Loucy (cell line): ENCODE measurements at regions not wholly inside any gene's neighbourhood (a gene's known extent, or its start where the extent isn't known, plus 50 kb on each side); places are given as distances from the start of the nearest gene placed in this dataset.

Experiments used
- CTCF ChIP-seq: fragments of 200-600 bp; sonication (generic); conservative IDR thresholded peaks from 2 replicates; pipeline ENCODE4 v1.5.1; 2014; ENCODE audit warnings: mild to moderate bottlenecking, antibody characterized with exemption, low read length
- EZH2phosphoT487 ChIP-seq: fragments of 200-600 bp; IDR thresholded peaks from 2 replicates; pipeline ENCODE4 v1.6.1; 2018; ENCODE audit warnings: antibody characterized with exemption, mild to moderate bottlenecking, moderate library complexity, borderline replicate concordance

- TF ChIP-seq CTCF (no peak), EZH2phosphoT487 (no peak)
Measured at GRCh38 chr2:240205772-240206171, 65.3 kb upstream of the OTOS start.
